ENCODE measurements at regions not wholly inside any gene's neighbourhood (a gene's known extent, or its start where the extent isn't known, plus 50 kb on each side); places are given as distances from the start of the nearest gene placed in this dataset.
A peak's percentile ranks its signal among the peaks of the same experiment; 100 is the strongest.

DNA sequence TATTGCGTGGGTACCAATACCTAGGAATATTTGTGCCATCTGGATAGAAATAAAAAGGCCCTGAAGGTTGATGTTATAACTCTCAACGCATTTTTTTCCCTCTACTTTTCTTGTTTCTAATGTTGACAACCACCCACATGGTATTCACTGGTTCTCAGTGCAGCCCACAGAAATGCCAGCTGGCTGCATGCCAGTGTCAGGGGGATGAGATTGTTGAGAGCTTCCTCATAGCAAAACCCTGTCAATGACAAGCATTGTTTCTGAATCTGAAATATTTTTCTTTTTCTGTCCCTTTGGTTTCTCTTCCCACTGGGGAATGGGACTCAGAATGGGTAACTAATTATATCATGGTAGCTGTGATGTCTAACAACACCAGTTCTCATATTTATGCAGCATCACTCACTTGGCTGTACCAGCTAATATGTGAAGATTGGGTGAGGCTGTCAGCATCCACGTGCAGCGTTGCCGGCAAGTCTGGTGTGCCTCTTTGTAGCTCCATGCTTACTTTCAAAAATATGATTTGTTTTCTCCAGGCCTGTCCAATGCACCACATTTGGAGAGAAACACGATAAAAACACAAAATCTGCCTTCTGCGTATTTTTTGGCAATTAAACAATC is 284.6 kb downstream of the PTBP2 start:
- H3K9me2 ChIP-seq (replicated peaks; ENCODE audit: insufficient read depth, low read length) = no peaks in the 10 kb centered on the region
- no peaks in the 10 kb centered on the region for H3K36me3 ChIP-seq (ENCODE audit: insufficient read depth, low read length)
- no peak for DNase-seq

GRCh38 chr1:97007840-97008604 is 286.4 kb downstream of the PTBP2 start:
- Histone ChIP-seq H3K79me2 (ENCODE audit: low read length) (no peaks in the 10 kb centered on the region), H4K20me1 (ENCODE audit: insufficient read depth, low read depth, low read length) (no peaks in the 10 kb centered on the region), H3K4me3 (ENCODE audit: low read length) (no peak overlapping the region), H3K9ac (ENCODE audit: low read length) (no peak overlapping the region), H3K36me3 (ENCODE audit: insufficient read depth, low read length) (no peaks in the 10 kb centered on the region), H2AFZ (ENCODE audit: low read length) (no peak overlapping the region), H3K9me2 (replicated peaks; ENCODE audit: insufficient read depth, low read length) (no peaks in the 10 kb centered on the region), H3K4me1 (ENCODE audit: low read length) (no peaks in the 10 kb centered on the region), H3K27me3 (ENCODE audit: low read length) (no peaks in the 10 kb centered on the region), H3K4me2 (ENCODE audit: low read depth, low read length, poor library complexity, severe bottlenecking) (no peak overlapping the region), H3K9me3 (ENCODE audit: low read length) (no peaks in the 10 kb centered on the region), H3K27ac (ENCODE audit: low read length) (no peak overlapping the region)
- no peak for DNase-seq

More for the DNA sequence above, 284.6 kb downstream of the PTBP2 start:
- Histone ChIP-seq H2AFZ (ENCODE audit: low read length) (no peak overlapping the region), H4K20me1 (ENCODE audit: insufficient read depth, low read depth, low read length) (no peaks in the 10 kb centered on the region), H3K27me3 (ENCODE audit: low read length) (no peaks in the 10 kb centered on the region), H3K4me3 (ENCODE audit: low read length) (no peak overlapping the region), H3K4me1 (ENCODE audit: low read length) (no peaks in the 10 kb centered on the region), H3K79me2 (ENCODE audit: low read length) (no peaks in the 10 kb centered on the region), H3K9me3 (ENCODE audit: low read length) (no peaks in the 10 kb centered on the region), H3K9ac (ENCODE audit: low read length) (no peak overlapping the region), H3K4me2 (ENCODE audit: low read depth, low read length, poor library complexity, severe bottlenecking) (no peak overlapping the region), H3K27ac (ENCODE audit: low read length) (no peak overlapping the region)

- Histone ChIP-seq H3K9me2 (replicated peaks; ENCODE audit: insufficient read depth, low read length) (no peaks in the 10 kb centered on the region), H3K4me1 (ENCODE audit: low read length) (no peaks in the 10 kb centered on the region), H4K20me1 (ENCODE audit: insufficient read depth, low read depth, low read length) (no peaks in the 10 kb centered on the region), H3K79me2 (ENCODE audit: low read length) (no peaks in the 10 kb centered on the region), H3K27ac (ENCODE audit: low read length) (no peak overlapping the region), H3K4me3 (ENCODE audit: low read length) (no peak overlapping the region), H3K27me3 (ENCODE audit: low read length) (no peaks in the 10 kb centered on the region), H3K9me3 (ENCODE audit: low read length) (no peaks in the 10 kb centered on the region), H3K36me3 (ENCODE audit: insufficient read depth, low read length) (no peaks in the 10 kb centered on the region), H3K9ac (ENCODE audit: low read length) (no peak overlapping the region), H2AFZ (ENCODE audit: low read length) (no peak overlapping the region), H3K4me2 (ENCODE audit: low read depth, low read length, poor library complexity, severe bottlenecking) (no peak overlapping the region)
- no peak for DNase-seq
Observed at GRCh38 chr1:97010566-97011264, 289.1 kb downstream of the PTBP2 start.

GRCh38 chr1:97013136-97013535 is 291.6 kb downstream of the PTBP2 start:
- H4K20me1 ChIP-seq (ENCODE audit: insufficient read depth, low read depth, low read length) = no peaks in the 10 kb centered on the region
- H3K4me2 ChIP-seq (ENCODE audit: low read depth, low read length, poor library complexity, severe bottlenecking) = no peak overlapping the region
- H3K9me2 ChIP-seq (replicated peaks; ENCODE audit: insufficient read depth, low read length) = no peaks in the 10 kb centered on the region
- no peaks in the 10 kb centered on the region for H3K9me3 ChIP-seq (ENCODE audit: low read length)
- no peak overlapping the region for H3K27ac ChIP-seq (ENCODE audit: low read length)
- H3K4me3 ChIP-seq (ENCODE audit: low read length) = no peak overlapping the region
- H3K27me3 ChIP-seq (ENCODE audit: low read length) = no peaks in the 10 kb centered on the region
- H3K36me3 ChIP-seq (ENCODE audit: insufficient read depth, low read length) = no peaks in the 10 kb centered on the region
- H2AFZ ChIP-seq (ENCODE audit: low read length) = no peak overlapping the region
- H3K9ac ChIP-seq (ENCODE audit: low read length) = no peak overlapping the region
- H3K79me2 ChIP-seq (ENCODE audit: low read length) = no peaks in the 10 kb centered on the region
- DNase-seq = no peak
- H3K4me1 ChIP-seq (ENCODE audit: low read length) = no peaks in the 10 kb centered on the region

- H3K4me3 ChIP-seq (ENCODE audit: low read length) = no peak overlapping the region
- no peak overlapping the region for H3K4me2 ChIP-seq (ENCODE audit: low read depth, low read length, poor library complexity, severe bottlenecking)
- H3K79me2 ChIP-seq (ENCODE audit: low read length) = no peaks in the 10 kb centered on the region
- no peak for DNase-seq
- no peaks in the 10 kb centered on the region for H4K20me1 ChIP-seq (ENCODE audit: insufficient read depth, low read depth, low read length)
- no peak overlapping the region for H2AFZ ChIP-seq (ENCODE audit: low read length)
- no peak overlapping the region for H3K9ac ChIP-seq (ENCODE audit: low read length)
- no peaks in the 10 kb centered on the region for H3K9me2 ChIP-seq (replicated peaks; ENCODE audit: insufficient read depth, low read length)
- no peaks in the 10 kb centered on the region for H3K4me1 ChIP-seq (ENCODE audit: low read length)
- H3K36me3 ChIP-seq (ENCODE audit: insufficient read depth, low read length) = no peaks in the 10 kb centered on the region
- no peak overlapping the region for H3K27ac ChIP-seq (ENCODE audit: low read length)
- no peaks in the 10 kb centered on the region for H3K27me3 ChIP-seq (ENCODE audit: low read length)
- no peaks in the 10 kb centered on the region for H3K9me3 ChIP-seq (ENCODE audit: low read length)
Observed at GRCh38 chr1:97013941-97014340, 292.4 kb downstream of the PTBP2 start.

DNA sequence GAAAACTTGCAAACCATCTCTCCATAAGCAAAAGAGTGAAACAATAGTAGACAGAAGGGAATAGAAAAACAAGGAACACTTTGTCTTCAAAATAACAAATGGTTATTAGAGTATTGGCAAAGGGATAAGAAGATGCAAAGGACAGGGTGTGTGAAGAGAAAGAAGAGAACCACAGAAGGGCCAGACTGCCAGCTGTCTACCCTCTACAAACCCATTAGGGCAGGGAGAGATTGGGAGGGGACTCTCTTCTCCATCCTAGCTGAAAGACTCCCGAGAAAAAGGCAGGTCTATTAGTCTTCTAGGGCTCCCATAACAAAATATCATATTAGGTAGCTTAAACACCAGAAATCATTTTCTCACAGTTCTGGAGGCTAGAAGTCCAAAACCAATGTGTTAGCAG is 292.8 kb downstream of the PTBP2 start:
- Histone ChIP-seq H3K4me3 (ENCODE audit: low read length) (no peak overlapping the region), H3K9me2 (replicated peaks; ENCODE audit: insufficient read depth, low read length) (no peaks in the 10 kb centered on the region), H3K36me3 (ENCODE audit: insufficient read depth, low read length) (no peaks in the 10 kb centered on the region), H3K79me2 (ENCODE audit: low read length) (no peaks in the 10 kb centered on the region), H2AFZ (ENCODE audit: low read length) (no peak overlapping the region), H3K4me1 (ENCODE audit: low read length) (no peaks in the 10 kb centered on the region), H4K20me1 (ENCODE audit: insufficient read depth, low read depth, low read length) (no peaks in the 10 kb centered on the region), H3K9me3 (ENCODE audit: low read length) (no peaks in the 10 kb centered on the region), H3K27me3 (ENCODE audit: low read length) (no peaks in the 10 kb centered on the region), H3K27ac (ENCODE audit: low read length) (no peak overlapping the region), H3K9ac (ENCODE audit: low read length) (no peak overlapping the region), H3K4me2 (ENCODE audit: low read depth, low read length, poor library complexity, severe bottlenecking) (no peak overlapping the region)
- DNase-seq = no peak

DNA sequence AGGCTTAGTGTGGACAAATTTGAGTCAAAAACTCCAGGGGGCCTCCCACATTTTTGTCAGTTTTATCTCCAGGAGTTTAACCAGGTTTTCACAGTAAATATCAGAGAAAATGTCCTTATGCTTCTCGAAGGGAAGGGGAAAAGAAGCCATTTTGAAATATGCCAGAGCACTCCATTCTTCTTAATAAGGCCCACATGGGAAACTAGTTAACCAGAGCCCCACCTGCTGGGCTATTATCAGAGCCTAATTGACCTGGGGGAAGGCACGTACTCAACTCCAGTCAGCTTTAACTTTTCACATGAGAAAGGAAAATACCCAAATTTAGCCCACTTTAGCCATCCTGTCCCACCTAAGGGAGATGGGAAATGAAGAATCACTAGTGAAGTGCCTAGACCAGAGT is 296.3 kb downstream of the PTBP2 start:
- H3K79me2 ChIP-seq (ENCODE audit: low read length) = no peaks in the 10 kb centered on the region
- no peaks in the 10 kb centered on the region for H4K20me1 ChIP-seq (ENCODE audit: insufficient read depth, low read depth, low read length)
- H3K9ac ChIP-seq (ENCODE audit: low read length) = no peak overlapping the region
- H3K4me3 ChIP-seq (ENCODE audit: low read length) = no peak overlapping the region
- H3K27ac ChIP-seq (ENCODE audit: low read length) = no peak overlapping the region
- DNase-seq = peak; percentile 52
- H3K9me2 ChIP-seq (replicated peaks; ENCODE audit: insufficient read depth, low read length) = no peaks in the 10 kb centered on the region
- H3K36me3 ChIP-seq (ENCODE audit: insufficient read depth, low read length) = no peaks in the 10 kb centered on the region
- H3K9me3 ChIP-seq (ENCODE audit: low read length) = no peaks in the 10 kb centered on the region
- H3K4me1 ChIP-seq (ENCODE audit: low read length) = no peaks in the 10 kb centered on the region
- no peaks in the 10 kb centered on the region for H3K27me3 ChIP-seq (ENCODE audit: low read length)
- H3K4me2 ChIP-seq (ENCODE audit: low read depth, low read length, poor library complexity, severe bottlenecking) = no peak overlapping the region
- peak overlapping the region; percentile 64 for H2AFZ ChIP-seq (ENCODE audit: low read length)

Measured in Karpas-422 (cell line).